Pulmonary artery endothelial cell (primary cell): ENCODE measurements at regions not wholly inside any gene's neighbourhood (a gene's known extent, or its start where the extent isn't known, plus 50 kb on each side); places are given as distances from the start of the nearest gene placed in this dataset.
A peak's percentile ranks its signal among the peaks of the same experiment; 100 is the strongest.

Source experiments
- DNase-seq: peaks from one replicate; pipeline ENCODE4 v3.0.0-alpha.2; 2011; ENCODE audit warnings: low read depth, low spot score

DNA sequence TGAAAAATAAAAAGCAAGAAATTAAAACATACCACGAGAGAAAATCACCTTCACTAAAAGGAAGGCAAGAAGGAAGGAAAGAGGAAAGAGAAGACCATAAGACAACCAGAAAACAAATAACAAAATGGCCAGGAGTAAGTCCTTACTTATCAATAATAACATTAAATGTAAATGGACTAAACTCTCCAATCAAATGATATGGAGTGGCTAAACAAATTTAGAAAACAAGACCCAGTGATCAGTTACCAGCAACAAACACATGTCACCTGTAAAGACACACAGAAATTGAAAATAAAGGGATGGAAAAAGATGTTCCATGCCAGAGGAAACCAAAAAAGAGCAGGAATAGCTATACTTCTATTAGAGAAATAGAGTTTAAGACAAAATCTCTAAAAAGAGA, 85.0 kb upstream of the SLC38A4 start:
- DNase-seq: no peak

DNA sequence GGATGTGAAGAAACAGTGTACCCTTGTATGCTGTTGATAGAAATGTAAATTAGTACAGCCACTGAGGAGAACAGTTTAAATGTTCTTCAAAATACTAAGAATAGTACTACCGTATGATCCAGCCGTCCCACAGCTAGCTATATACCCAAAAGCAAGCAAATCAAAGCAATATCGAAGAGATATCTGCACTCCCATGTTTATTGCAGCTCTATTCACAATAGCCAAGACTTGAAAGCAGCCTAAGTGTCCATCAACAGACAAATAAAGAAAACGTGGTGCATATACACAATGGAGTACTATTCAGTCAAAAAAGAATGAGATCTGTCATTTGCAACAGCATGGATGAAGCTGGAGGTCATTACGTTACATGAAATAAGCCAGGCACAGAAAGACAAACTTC, 88.5 kb upstream of the SLC38A4 start:
- DNase-seq: no peak

DNA sequence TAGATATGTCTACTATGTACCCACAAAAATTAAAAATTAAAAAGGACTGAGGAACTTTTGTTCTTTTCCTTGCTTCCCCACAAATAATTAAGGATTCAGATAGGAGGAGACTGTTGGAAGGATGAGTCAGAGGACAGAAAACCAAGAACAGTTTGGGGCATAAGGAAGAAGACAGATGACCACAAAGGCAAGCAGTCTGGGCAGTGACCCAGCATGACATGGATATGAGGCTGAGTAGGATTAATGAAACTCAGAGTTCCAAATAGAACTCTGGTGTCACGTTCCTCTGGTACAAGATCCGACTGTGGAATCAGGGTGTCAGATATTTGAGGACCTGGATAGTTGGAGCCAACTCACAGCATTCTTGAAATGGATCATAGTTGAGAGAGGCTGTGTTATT, 89.3 kb upstream of the SLC38A4 start:
- DNase-seq: no peak

DNA sequence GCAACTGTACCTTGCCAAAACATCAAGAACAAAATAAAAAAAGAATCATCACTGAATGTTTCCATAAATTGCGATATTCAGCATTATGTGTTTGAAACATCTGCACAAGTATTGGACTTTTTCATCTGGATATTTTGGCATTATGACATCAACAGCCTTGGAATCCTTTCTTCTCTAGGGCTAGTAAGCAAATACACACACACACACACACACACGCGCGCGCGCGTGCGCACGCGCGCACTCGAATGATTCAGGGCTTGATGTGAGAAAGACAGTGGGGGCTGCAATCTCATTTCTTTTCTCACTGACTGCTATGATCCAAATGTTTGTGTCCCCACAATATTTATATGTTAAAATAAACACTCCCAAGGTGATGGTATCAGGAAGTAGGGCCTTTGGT, 90.0 kb upstream of the SLC38A4 start:
- no peak for DNase-seq

DNA sequence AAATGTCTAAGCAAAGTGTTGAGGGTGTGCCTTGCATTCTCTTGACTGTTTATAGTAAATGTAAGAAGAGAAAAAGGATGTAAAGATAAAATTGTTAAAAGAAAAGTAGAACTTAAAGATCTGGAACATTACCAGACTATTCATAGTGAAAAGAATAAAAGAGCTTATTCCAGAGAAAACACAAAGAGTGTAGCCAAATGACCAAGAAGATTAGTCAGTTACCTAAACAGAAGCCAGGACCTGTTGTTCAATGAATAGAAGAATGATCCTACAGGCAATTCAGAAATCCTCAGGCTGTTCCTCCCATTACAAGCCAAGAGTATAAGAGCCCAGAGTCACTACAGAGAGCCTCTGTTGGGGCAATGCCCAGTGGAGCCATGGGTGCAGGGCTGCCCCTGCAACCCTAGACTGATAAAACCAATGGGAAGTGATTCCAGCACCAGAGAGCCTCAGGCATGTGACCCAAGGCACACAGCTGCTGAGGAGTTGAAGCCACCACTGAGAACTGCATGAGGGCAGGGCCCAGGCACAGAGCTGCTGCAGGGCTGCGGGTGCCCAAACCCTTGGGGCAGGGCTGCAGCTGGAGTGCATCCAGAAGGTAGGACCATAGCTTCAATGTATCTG, 91.1 kb upstream of the SLC38A4 start:
- DNase-seq: no peak

DNA sequence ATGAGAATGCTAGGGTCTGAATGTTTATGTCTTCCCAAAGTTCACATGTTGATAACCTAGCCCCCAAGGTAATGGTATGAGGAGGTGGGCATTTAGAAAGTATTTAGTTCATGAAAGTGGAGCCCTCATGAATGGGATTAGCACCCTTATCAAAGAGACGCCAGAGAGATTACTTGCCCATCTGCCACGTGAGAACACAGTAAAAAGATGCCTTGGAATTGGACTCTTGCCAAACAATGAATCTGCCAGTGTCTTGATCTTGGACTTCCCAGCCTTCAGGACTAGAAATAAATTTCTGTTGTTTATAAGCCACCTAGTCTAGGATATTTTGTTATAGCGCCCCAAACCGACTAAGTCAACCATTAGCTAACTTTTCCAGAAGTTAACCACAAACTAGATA, 92.0 kb upstream of the SLC38A4 start:
- DNase-seq: no peak

DNA sequence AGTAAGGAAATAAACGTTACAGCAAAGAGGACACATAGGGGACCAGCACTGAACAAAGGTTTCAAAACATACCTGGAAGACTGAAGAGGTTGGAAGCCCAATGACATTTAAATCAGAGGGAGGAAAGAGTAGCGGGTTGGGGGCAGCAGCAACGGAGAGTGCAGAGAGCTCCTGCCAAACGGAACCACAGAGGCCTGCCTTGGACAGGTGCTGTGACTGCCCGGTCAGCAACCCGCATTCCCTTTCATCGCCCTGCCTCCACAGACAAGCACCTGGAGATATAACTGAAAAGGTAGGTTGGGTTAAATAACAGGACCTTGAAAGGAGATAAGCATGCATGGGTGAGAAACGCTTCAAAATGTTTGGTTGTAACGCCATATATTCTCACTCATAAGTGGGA, 92.8 kb upstream of the SLC38A4 start:
- DNase-seq: no peak

DNA sequence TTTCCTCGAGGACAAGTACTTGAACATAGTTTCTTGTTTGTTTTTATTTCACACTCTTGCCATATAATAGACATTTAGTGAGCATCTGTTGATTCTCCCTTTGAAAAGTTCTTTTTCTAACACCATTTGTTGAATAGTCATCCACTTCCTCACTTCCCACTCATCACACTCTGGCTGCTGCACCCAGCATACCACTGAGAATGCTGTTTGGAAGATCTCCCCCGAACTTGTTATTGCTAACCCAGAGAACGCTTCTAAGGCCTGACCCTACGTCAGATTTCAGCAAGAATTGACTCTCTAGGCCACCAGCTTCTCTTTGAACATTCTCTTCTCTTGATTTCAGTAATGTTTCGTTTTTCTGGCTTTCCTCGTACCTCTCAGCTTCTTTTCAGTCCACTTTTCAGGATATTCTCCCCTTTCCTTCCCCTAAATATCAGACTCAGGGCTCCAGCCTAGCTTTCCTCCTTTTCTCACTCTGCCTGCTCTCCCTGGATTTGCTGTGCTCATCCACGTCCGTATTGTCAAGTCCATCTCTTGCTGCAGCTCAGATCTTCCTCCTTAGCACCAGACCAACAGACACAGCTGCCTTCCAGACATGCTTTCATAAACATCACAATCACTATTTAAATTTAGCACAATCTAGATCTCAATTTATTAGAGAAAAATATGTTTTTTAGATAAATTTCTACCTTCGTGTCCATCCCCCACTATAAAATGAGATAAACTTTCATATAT, 94.0 kb upstream of the SLC38A4 start:
- DNase-seq: no peak

DNA sequence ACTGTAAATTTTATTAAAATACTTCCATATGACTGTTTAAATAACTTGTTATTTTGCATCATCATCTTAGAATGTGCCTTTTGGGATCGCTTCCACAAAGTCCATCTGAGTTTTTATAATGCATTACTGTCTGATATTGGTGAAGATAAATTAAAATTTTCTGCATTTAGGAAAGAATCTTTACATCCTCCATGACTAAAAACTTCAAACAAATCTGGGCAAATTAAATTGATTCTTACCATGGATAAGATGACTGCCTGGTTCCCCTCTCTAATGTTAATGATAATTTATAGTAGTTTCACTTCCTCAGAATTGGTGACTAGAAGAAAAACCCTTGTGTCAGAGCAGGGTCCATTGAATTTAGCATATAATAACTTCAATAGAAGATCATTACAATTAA, 94.7 kb upstream of the SLC38A4 start:
- no peak for DNase-seq

DNA sequence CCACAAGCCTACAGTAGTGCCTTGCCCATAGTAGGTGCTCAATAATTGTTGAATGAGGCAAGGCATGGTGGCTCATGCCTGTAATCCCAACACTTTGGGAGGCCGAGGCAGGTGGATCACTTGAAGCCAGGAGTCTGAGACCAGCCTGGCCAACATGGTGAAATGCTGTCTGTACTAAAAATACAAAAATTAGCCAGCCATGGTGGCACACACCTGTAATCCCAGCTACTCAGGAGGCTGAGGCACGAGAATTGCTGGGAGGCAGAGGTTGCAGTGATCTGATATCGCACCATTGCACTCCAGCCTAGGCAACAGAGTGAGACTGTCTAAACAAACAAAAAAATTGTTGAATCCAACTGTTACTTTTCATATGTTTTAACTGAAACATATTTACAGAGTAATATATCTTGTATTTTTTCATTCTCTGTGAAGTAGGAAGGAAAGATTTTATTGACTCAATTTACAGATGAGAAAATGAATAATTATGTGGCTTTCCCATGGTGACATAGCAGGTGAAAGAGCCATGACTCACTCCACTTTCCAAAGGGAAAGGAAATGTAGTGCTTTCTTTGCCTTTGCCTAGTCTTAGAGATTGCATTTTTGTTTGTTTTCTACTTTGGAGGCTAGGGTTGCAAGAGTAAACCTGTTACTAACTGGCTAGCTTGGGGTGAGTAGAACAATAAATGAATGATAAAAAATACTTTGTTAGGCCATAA, 95.4 kb upstream of the SLC38A4 start:
- peak; percentile 13 for DNase-seq

DNA sequence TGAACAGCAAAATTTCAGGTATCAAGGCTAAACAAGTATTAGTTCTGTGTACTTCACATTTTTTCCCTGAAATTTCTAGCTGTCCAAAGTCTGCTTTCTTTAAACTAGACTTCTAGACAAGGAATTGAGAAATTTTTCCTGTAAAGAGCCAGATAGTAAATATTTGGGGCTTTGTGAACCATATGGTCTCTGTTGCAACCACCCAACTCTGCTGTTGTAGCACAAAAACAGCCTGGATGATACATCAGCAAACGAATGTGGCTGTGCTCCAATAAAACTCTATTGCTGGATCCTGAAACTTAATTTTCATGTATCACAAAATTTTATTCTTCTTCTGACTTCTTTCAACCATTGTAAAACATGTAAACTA, 96.0 kb upstream of the SLC38A4 start:
- no peak for DNase-seq

DNA sequence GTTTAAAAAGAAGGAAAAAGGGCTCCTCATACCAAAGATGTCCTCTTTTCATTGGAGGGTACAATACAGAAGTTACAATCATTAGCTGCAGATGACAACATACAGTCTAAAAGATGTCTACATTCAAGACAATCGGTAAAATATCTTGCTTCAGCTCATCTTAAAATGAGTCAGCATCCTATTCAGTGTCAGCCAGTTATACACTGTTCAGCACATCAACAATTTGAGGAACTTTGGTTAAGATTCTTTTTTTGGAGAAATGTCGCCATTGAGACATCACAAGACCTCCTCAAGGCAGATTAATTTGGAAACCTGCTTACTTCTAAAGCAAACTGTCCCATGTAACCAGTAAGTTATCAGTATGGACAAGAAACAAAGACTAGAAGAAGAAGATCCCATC, 100.7 kb upstream of the SLC38A4 start:
- no peak for DNase-seq

DNA sequence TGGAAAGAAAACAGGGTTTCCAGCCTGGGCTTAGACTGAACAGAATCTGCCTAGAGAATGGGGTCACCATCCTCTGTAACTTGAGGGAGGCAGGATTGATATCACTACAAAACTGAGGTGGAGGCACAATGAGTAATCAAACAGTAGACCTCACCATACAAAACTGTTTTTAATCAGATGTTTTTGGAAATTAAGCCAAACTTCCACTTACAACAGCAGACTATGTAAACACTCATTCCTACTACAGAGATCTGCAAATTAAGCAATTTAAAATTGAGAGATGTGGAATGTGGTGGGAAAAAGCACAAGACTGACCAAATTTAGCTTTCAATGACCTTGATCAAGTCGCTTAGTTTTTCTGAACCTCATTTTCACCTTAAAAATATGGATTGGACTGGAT, 104.3 kb upstream of the SLC38A4 start:
- no peak for DNase-seq

DNA sequence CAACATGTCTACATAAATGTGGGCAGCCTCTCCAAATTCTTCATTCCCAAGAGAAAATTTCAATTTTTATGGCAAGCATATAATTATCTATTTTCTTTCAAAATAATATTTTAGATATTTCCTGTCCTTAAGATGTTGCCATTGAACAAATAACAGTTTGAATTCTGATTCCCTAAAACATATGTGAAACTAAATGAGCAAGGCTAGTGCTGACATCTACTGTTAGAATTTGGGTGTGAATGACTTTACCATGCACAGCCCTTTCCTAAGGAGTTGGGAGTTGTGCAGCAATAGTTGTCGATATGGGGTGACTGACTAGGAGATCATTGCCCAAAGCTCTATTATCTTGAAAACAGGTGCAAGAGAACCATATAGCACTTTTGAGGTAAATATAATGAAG, 108.2 kb upstream of the SLC38A4 start:
- peak; percentile 27 for DNase-seq

DNA sequence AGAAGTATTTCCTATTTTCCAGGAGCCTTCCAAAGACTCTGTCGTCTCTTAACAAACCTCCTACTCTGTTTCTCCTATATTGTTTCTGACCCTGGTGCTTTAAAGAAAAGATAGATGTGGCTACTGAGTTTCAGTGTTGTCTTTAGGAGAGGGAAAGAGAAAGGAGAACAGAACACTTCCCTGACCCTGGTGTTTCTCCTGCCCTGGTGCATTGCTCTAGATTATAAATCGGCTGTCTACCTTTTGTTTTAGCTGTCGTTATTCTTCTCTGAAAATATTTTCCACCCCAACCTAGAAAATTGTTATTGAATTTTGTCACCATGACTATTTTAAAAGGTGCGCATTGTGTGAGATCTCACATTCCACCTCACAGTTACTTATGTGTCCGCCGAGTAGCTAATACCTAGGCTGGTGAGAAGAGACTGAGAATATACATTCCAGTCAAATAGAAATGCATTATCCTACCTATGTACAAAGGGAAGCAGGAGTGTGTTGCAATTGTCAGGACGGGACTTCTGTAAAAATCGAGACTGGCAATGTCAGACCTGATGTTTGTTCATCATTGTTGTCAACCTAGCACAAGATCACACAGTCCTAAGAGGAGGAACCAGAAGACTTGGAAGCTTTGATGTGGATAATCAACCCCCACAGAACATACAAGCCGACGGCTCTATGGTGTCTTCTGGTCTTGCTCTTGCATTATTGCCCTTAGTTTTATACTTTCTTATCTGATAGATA, 108.7 kb upstream of the SLC38A4 start:
- no peak for DNase-seq

DNA sequence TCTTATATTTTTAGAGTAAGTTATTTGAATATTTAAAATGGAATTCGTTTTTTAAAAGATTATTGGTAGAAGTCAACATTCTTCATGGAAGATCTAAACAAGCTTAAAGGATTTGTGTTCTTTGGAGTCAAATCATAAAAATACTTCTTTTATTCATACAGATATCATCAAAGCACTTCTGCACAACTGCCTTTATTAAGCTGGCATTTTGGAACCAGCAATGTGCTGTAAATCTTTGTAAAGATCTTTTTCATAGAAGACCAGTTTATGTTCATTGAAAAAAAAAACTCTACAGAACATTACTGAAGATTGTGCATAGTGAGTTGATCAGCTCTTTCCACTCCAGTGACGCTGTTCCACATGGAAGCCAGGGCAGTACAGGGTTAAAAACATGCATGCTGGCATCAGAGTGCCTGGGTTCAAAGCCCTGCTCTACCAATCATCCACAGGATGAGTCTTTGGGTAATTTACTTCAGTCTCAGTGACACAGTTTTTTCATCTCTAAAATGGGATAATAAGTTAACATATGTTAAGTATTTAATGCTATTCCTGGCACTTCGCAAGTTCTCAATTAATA, 109.6 kb upstream of the SLC38A4 start:
- no peak for DNase-seq

DNA sequence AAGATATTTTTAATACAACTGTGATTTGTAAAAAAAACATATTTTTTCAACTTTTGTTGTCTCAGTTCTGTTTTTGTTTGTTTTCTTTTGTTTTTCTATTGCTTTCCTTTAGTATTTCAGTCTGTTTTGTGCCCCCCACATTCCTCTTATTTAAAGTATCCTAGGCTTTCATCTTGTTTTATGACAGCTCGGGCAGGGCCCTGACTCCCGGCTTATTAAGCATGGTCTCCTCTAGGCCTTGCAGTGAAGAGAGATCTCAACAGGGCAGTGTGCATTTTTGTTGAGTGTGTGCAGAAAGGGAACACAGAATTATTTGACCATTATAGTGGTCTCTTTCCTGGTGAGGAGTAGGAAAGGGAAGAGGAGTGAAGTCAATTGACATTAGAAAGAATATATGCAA, 110.2 kb upstream of the SLC38A4 start:
- DNase-seq: no peak

DNA sequence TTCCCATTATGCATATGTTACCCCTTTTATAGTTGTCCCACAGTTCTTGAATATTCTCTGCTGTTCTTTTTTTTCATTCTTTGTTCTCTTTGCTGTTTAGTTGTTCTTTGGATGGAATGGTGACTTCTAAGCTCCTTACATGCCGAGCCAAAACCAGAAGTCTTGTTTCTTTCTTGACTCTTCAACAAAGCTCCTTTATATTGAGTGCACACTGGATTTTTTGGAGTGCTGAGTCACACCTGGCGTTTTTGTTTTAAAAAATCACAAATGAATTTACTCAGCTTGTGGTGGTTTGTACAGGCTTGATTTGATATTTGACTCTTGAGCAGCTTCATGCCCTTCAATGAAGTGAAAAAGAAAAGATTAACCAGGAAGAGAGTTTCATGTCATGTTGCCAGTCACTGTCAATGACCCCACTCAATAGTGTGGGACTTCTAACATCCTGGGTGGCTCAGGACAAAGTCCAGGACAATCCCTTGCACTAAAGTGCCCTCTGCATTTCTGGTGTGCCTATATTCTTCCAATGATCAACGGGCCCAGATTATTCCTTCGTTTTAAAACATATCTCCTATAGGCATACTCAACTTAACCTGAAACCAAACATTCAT, 112.4 kb upstream of the SLC38A4 start:
- no peak for DNase-seq

DNA sequence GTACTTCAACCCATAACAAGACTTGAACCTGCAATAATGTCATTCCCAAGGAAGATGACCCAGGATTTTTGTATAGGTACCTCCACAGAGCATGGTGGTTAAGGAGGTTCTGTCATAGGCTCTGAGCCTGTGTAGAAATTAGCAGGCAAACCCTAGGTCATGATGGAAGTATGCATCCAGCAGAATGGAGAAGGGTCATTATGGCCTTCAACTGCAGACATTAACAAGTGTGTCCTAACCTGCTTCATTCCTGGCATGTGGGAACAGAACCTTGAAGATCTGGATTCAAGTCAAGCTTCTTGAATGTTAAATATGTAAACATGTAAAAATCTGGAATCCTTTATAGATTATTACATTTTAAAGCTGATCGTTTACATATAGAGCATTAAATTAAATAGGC, 116.2 kb upstream of the SLC38A4 start:
- DNase-seq: no peak

DNA sequence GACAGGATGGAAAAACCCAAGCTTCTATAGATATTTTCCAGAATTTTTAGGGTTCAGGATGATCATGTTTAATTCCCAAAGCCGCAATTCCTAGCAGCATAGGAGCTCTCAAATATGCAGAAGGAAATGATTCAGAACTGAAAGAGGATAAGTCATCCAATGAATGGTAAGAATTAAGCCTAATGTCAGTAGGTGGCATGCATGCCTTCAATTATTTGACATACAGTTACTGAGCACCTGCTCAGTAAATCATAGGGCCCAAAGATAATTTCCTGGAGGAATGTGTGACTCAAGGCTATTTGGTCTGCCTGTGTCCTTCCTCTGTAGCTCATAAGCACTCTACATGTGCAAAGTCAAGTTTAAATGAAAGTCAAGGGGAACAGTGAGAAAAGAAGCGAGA, 116.8 kb upstream of the SLC38A4 start:
- no peak for DNase-seq

DNA sequence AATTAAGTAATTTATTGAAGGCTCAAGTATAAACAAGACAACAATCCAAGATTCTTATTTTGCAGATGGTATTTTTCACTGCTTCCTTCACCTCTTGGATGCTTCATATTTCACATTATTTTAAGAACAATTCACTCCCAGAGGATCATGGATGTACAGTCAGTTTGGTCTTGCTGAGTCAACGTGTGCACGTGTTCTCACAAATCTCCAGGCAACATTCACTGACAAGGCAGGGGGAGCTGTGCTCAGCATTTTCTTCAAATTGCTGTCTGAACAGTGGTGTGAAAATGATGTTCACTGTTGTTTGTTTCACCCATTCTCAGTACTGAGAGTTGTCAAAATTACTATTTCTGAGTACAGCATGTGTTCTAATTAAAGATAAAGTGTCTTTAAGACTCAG, 118.3 kb upstream of the SLC38A4 start:
- DNase-seq: no peak

DNA sequence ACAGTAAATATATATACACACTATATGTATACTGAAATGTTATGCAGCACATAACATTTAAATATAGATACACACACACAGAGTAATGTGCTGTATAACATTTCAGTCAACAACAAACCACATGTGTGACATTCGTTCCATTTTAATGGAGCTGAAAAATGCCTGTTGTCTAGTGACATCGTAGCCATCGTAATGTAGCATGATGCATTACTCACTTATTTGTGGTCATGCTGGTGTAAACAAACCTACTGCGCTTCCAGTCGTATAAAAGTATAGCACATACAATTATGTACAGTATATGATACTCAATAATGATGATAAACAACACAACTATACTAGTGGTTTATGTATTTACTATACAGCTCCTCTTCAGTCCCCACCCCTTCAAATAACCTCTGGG, 119.0 kb upstream of the SLC38A4 start:
- DNase-seq: no peak
